SK-N-MC (cell line): ENCODE measurements at regions not wholly inside any gene's neighbourhood (a gene's known extent, or its start where the extent isn't known, plus 50 kb on each side); places are given as distances from the start of the nearest gene placed in this dataset.

Source experiments
- EZH2 ChIP-seq: fragments of 200-600 bp; sonication (generic); IDR thresholded peaks from one replicate; pipeline ENCODE4 v1.6.1; 2017; ENCODE audit warnings: antibody characterized with exemption
- FOXP2 ChIP-seq: optimal IDR thresholded peaks from 2 replicates; pipeline ENCODE3; 2011; ENCODE audit warnings: mild to moderate bottlenecking, moderate library complexity; ENCODE audit not compliant: insufficient read depth; ENCODE audit errors: extremely low read length, control extremely low read depth
- POLR2AphosphoS5 ChIP-seq: IDR thresholded peaks from 2 replicates; pipeline ENCODE4 v1.6.1; 2012; ENCODE audit warnings: mild to moderate bottlenecking, low read depth, low read length, borderline replicate concordance

GRCh38 chr12:58270966-58271705 is 329.8 kb downstream of the ATP23 start:
- TF ChIP-seq EZH2 (no peak), POLR2AphosphoS5 (no peak), FOXP2 (no peak)
